Natural killer cell (primary cell): ENCODE measurements at regions not wholly inside any gene's neighbourhood (a gene's known extent, or its start where the extent isn't known, plus 50 kb on each side); places are given as distances from the start of the nearest gene placed in this dataset.
A peak's percentile ranks its signal among the peaks of the same experiment; 100 is the strongest.

ENCODE experiments used
- ATAC-seq, 3 donors: fragments of 150-1000 bp in 2 of 3; fragments of 200-7000 bp in 1 of 3; cut with Tn5 transposase; 1 replicate in 1 of 3; 2 replicates in 2 of 3; pipeline ENCODE4 v1.10.0; 2021; ENCODE audit warnings: mild to moderate bottlenecking in 2 of 3, moderate library complexity in 2 of 3
- DNase-seq, 2 donors: peaks; one replicate each; pipeline versions ENCODE4 v3.0.0 to v3.0.0-alpha.2; 2013 to 2021; ENCODE audit warnings: mixed read lengths in 1 of 2
- H3K27ac ChIP-seq: one replicate; pipeline ENCODE4 v1.5.1; 2013; ENCODE audit warnings: mild to moderate bottlenecking, low read length
- H3K27me3 ChIP-seq: one replicate; pipeline ENCODE4 v1.6.1; 2013; ENCODE audit warnings: low read length; ENCODE audit not compliant: control insufficient read depth, insufficient read depth
- H3K36me3 ChIP-seq: one replicate; pipeline ENCODE4 v1.6.1; 2013; ENCODE audit warnings: low read length; ENCODE audit not compliant: control insufficient read depth, insufficient read depth
- H3K4me1 ChIP-seq: one replicate; pipeline ENCODE4 v1.6.1; 2013; ENCODE audit warnings: low read length; ENCODE audit not compliant: control insufficient read depth, insufficient read depth
- H3K4me3 ChIP-seq: one replicate; pipeline ENCODE4 v1.5.1; 2013; ENCODE audit warnings: low read length
- H3K9me3 ChIP-seq: one replicate; pipeline ENCODE4 v1.6.1; 2013; ENCODE audit warnings: low read length; ENCODE audit not compliant: control insufficient read depth, insufficient read depth
- H3K27ac Mint-ChIP-seq, 2 donors: one replicate each; pipeline ENCODE4 v1.8.0; 2022; ENCODE audit warnings: mild to moderate bottlenecking in 2 of 2, mixed read lengths in 2 of 2, moderate library complexity in 1 of 2
- H3K27me3 Mint-ChIP-seq, 2 donors: one replicate each; pipeline ENCODE4 v1.8.0; 2022; ENCODE audit warnings: low read depth in 2 of 2, mixed read lengths in 2 of 2
- H3K36me3 Mint-ChIP-seq: one replicate; pipeline ENCODE4 v1.8.0; 2022; ENCODE audit warnings: mixed read lengths
- H3K4me1 Mint-ChIP-seq, 2 donors: one replicate each; pipeline ENCODE4 v1.8.0; 2022; ENCODE audit warnings: mixed read lengths in 2 of 2
- H3K4me3 Mint-ChIP-seq: one replicate; pipeline ENCODE4 v1.8.0; 2022; ENCODE audit warnings: mild to moderate bottlenecking, moderate library complexity, mixed read lengths
- H3K9me3 Mint-ChIP-seq, 2 donors: one replicate each; pipeline ENCODE4 v1.8.0; 2022; ENCODE audit warnings: mixed read lengths in 2 of 2
- WGBS: methylation state at CpG from one replicate; pipeline ENCODE4 v1.1.7; 2013; ENCODE audit warnings: missing lambda C conversion rate; ENCODE audit not compliant: insufficient coverage; 5-methylcytosine and 5-hydroxymethylcytosine counted together
- intact Hi-C: fragments of 100-400 bp; cut with micrococcal nuclease; formaldehyde crosslinking; loops from one replicate; pipeline ENCODE4 v1.14.2; 2022
- TF ChIP-seq, protein P1 (sequence below): fragments of 200-600 bp; IDR thresholded peaks from one replicate; pipeline ENCODE4 v1.8.0; 2022; ENCODE audit warnings: antibody characterized with exemption

DNA sequence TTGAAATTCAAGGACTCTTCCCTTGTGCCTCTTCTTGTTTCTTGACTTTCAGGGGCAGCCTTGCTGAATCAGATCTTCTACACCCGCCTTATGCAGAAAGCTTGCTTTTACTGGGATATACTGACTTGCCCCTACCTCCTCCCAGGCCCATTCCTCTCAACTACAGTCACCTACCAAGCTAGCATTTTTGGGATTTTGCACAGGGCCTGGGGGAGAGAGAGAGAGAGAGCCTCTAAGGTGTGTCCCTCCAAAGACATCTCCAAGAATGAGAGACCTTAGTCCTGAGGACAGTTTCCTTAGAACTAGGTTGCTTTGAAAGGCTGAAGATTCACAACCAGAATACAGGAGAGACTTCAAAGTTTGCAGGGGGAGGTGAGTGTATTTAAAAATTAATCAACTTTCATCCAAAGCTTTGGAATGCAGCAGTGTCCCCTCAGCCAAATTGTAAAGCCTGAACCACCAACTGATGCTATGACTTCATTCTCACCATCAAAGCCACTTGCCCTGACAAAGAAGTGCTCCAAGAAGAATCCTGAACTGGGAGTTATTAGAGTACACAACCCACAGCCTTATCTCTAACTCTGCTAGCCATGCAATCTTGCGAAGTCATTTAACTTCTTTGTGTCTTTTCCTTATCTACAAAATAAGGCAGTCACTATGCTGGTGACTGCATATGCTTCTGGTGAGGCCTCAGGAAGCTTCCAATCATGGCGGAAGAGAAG is 96.1 kb upstream of the EGLN3 start:
- H3K36me3 ChIP-seq, result no peaks in the 10 kb centered on the region
- Mint-ChIP-seq H3K4me3 (no peak overlapping the region), H3K9me3 (no peaks in the 10 kb centered on the region), H3K27ac (no peak overlapping the region), H3K36me3 (no peaks in the 10 kb centered on the region), H3K4me1 (peaks cover 26 to 35% of the 10 kb centered on the region in 2 donors), H3K27me3 (peaks cover 0 to 11% of the 10 kb centered on the region in 2 donors)
- WGBS, result 87% methylated on average over 3 of the region's 3 CpGs
- intact Hi-C loops, result no loop called here
- H3K4me1 ChIP-seq, result peaks cover 36% of the 10 kb centered on the region
- DNase-seq, result no peak
- TF ChIP-seq, protein P1, sequence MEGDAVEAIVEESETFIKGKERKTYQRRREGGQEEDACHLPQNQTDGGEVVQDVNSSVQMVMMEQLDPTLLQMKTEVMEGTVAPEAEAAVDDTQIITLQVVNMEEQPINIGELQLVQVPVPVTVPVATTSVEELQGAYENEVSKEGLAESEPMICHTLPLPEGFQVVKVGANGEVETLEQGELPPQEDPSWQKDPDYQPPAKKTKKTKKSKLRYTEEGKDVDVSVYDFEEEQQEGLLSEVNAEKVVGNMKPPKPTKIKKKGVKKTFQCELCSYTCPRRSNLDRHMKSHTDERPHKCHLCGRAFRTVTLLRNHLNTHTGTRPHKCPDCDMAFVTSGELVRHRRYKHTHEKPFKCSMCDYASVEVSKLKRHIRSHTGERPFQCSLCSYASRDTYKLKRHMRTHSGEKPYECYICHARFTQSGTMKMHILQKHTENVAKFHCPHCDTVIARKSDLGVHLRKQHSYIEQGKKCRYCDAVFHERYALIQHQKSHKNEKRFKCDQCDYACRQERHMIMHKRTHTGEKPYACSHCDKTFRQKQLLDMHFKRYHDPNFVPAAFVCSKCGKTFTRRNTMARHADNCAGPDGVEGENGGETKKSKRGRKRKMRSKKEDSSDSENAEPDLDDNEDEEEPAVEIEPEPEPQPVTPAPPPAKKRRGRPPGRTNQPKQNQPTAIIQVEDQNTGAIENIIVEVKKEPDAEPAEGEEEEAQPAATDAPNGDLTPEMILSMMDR, result no peak
- no peak for ATAC-seq
- H3K27ac ChIP-seq, result no peak overlapping the region
- H3K9me3 ChIP-seq, result no peaks in the 10 kb centered on the region
- no peak overlapping the region for H3K4me3 ChIP-seq
- H3K27me3 ChIP-seq, result no peaks in the 10 kb centered on the region

DNA sequence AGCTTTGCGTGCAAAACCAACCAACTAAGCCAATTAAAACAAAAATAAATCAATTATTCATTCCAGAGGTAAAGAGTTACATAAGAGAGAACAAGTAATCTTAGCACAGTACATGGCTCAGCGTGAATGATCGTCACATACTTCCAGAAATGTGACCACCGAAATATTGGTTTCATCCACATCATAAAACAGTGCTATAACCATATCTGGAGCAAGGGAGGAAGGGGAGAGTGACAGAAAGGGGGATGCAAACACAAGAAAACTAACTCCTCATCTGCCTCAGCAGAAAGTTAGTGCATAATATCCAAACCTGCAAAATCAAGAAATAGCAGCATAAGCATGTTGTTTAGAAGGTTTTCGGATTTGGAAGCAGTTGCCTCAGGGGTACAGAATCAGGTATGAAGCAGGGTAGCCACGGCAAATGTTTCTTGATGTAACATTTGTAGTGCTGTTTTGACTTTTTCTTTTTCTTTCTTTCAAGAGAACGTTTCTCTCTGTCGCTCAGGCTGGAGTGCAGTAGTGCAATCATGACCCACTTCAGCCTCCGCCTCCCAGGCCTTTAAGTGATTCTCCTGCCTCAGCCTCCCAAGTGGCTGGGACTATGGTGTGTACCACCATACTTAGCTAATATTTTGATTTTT is 93.9 kb upstream of the EGLN3 start:
- ATAC-seq, result no peak
- no peaks in the 10 kb centered on the region for H3K9me3 Mint-ChIP-seq
- WGBS, result 100% methylated on average over 1 of the region's 9 CpGs
- H3K4me1 ChIP-seq, result peaks cover 36% of the 10 kb centered on the region
- no peak overlapping the region for H3K27ac Mint-ChIP-seq
- no peak for DNase-seq
- H3K36me3 ChIP-seq, result no peaks in the 10 kb centered on the region
- no peaks in the 10 kb centered on the region for H3K9me3 ChIP-seq
- no peak overlapping the region for H3K4me3 ChIP-seq
- H3K4me1 Mint-ChIP-seq, result peaks cover 26 to 37% of the 10 kb centered on the region in 2 donors
- H3K27me3 ChIP-seq, result no peaks in the 10 kb centered on the region
- no peak overlapping the region for H3K27ac ChIP-seq
- intact Hi-C loops, result no loop called here
- peaks cover 2 to 4% of the 10 kb centered on the region in 2 donors for H3K27me3 Mint-ChIP-seq
- H3K36me3 Mint-ChIP-seq, result no peaks in the 10 kb centered on the region
- TF ChIP-seq, protein P1, result no peak
- H3K4me3 Mint-ChIP-seq, result no peak overlapping the region

DNA sequence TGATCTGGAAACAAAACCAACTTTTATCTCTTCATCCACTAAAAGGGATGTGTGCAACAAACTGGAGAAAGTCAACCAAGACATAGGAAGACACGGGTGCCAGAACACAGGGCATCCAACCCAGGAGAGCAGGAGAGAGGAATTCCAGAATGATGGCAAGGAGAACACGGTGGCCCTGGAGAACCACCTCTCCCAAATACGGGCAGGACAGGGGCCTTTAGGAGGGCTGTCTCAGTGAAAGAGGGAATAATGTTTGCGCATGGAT is 93.4 kb upstream of the EGLN3 start:
- Mint-ChIP-seq H3K27ac (no peak overlapping the region), H3K4me1 (peaks cover 26 to 39% of the 10 kb centered on the region in 2 donors), H3K36me3 (no peaks in the 10 kb centered on the region), H3K4me3 (peak overlapping the region; percentile 63), H3K27me3 (peaks cover 4 to 6% of the 10 kb centered on the region in 2 donors), H3K9me3 (no peaks in the 10 kb centered on the region)
- intact Hi-C loops, result no loop called here
- H3K27ac ChIP-seq, result no peak overlapping the region
- no peak overlapping the region for H3K4me3 ChIP-seq
- TF ChIP-seq, protein P1, result no peak
- ATAC-seq, result no peak
- H3K27me3 ChIP-seq, result no peaks in the 10 kb centered on the region
- DNase-seq, result no peak
- peaks cover 36% of the 10 kb centered on the region for H3K4me1 ChIP-seq
- H3K36me3 ChIP-seq, result no peaks in the 10 kb centered on the region
- WGBS, result 100% methylated on average over 3 of the region's 4 CpGs
- H3K9me3 ChIP-seq, result no peaks in the 10 kb centered on the region
